GM12873 (cell line): ENCODE measurements at regions not wholly inside any gene's neighbourhood (a gene's known extent, or its start where the extent isn't known, plus 50 kb on each side); places are given as distances from the start of the nearest gene placed in this dataset.

Source experiments
- CTCF ChIP-seq: IDR thresholded peaks from 2 replicates; pipeline ENCODE4 v1.5.1; 2012; ENCODE audit warnings: low read depth, mild to moderate bottlenecking, moderate library complexity, low read length, control low read depth; ENCODE audit not compliant: insufficient read depth; ENCODE audit errors: missing control alignments

GRCh38 chr5:171637811-171638210 lies 147.8 kb upstream of the SMIM23 start:
- no peak for TF ChIP-seq CTCF

- no peak for TF ChIP-seq CTCF
Observed at GRCh38 chr5:171639205-171639621, 146.4 kb upstream of the SMIM23 start.

- no peak for TF ChIP-seq CTCF
Observed at GRCh38 chr5:171639966-171640365, 145.7 kb upstream of the SMIM23 start.

GRCh38 chr5:171640480-171640879 lies 145.1 kb upstream of the SMIM23 start:
- no peak for TF ChIP-seq CTCF

- TF ChIP-seq CTCF = no peak
Observed at GRCh38 chr5:171641891-171642290, 143.7 kb upstream of the SMIM23 start.

GRCh38 chr5:171642894-171643293 lies 142.7 kb upstream of the SMIM23 start:
- TF ChIP-seq CTCF = no peak

- no peak for TF ChIP-seq CTCF
Observed at GRCh38 chr5:171644536-171644935, 141.1 kb upstream of the SMIM23 start.
